GM12865 (cell line): ENCODE measurements at regions not wholly inside any gene's neighbourhood (a gene's known extent, or its start where the extent isn't known, plus 50 kb on each side); places are given as distances from the start of the nearest gene placed in this dataset.

ENCODE experiments used
- DNase-seq: peaks from one replicate; pipeline ENCODE4 v3.0.0; 2010; ENCODE audit warnings: low read depth
- H3K4me3 ChIP-seq: 2 replicates; pipeline ENCODE4 v1.5.1; 2011; ENCODE audit warnings: mild to moderate bottlenecking, low read depth, low read length, control low read depth
- CTCF ChIP-seq: IDR thresholded peaks from 2 replicates; pipeline ENCODE4 v1.5.1; 2011; ENCODE audit warnings: low read length, control low read depth, low read depth, inconsistent platforms; ENCODE audit not compliant: insufficient read depth; ENCODE audit errors: missing control alignments

GRCh38 chr19:7415857-7416371 is 67.2 kb downstream of the ARHGEF18 start:
- DNase-seq = no peak
- TF ChIP-seq CTCF = no peak
- H3K4me3 ChIP-seq = no peak overlapping the region

GRCh38 chr19:7417671-7418324 is 69.1 kb downstream of the ARHGEF18 start:
- no peak for DNase-seq
- no peak for TF ChIP-seq CTCF
- no peak overlapping the region for H3K4me3 ChIP-seq

- no peak for TF ChIP-seq CTCF
- H3K4me3 ChIP-seq = no peak overlapping the region
- no peak for DNase-seq
These were observed 69.9 kb downstream of the ARHGEF18 start for GRCh38 chr19:7418596-7418995.

GRCh38 chr19:7419153-7419552 is 69.7 kb downstream of the PEX11G start:
- H3K4me3 ChIP-seq = no peak overlapping the region
- DNase-seq = no peak
- TF ChIP-seq CTCF = no peak

GRCh38 chr19:7419777-7420439 is 68.9 kb downstream of the PEX11G start:
- TF ChIP-seq CTCF = no peak
- no peak for DNase-seq
- H3K4me3 ChIP-seq = no peak overlapping the region

GRCh38 chr19:7421941-7422744 is 66.7 kb downstream of the PEX11G start:
- no peak for TF ChIP-seq CTCF
- no peak for DNase-seq
- H3K4me3 ChIP-seq = no peak overlapping the region
